MCF 10A (cell line): ENCODE measurements at regions not wholly inside any gene's neighbourhood (a gene's known extent, or its start where the extent isn't known, plus 50 kb on each side); places are given as distances from the start of the nearest gene placed in this dataset.

Experiments used
- BruUV-seq: library from RNA; stranded (reverse); fragments of 400-500 nt; replicated peaks from 2 replicates; lab custom pipeline; 2021; lab: Mats Ljungman, UMichigan
- CTCF ChIA-PET: fragments of 300-600 bp; sonication (Branson Sonifier 250); formaldehyde crosslinking; extraction: SDS; loops from one replicate; lab custom pipeline; 2021; ENCODE audit warnings: antibody characterized with exemption, inconsistent platforms; lab: Yijun Ruan, JAX
- POLR2A ChIA-PET: fragments of 300-600, 350-650 bp; sonication (Branson Sonifier 250); formaldehyde crosslinking; extraction: SDS; loops from one replicate; lab custom pipeline; 2020; ENCODE audit warnings: antibody characterized with exemption, inconsistent platforms; lab: Yijun Ruan, JAX
- DNase-seq: peaks from one replicate; pipeline ENCODE4 v3.0.0-alpha.2; 2018; ENCODE audit not compliant: unreplicated experiment
- H3K27ac Mint-ChIP-seq: one replicate; pipeline ENCODE4 v1.8.0; 2022; ENCODE audit warnings: mild to moderate bottlenecking, low read depth, mixed read lengths; ENCODE audit not compliant: unreplicated experiment
- H3K27me3 Mint-ChIP-seq: one replicate; pipeline ENCODE4 v1.8.0; 2022; ENCODE audit warnings: mixed read lengths; ENCODE audit not compliant: insufficient read depth, unreplicated experiment
- H3K36me3 Mint-ChIP-seq: one replicate; pipeline ENCODE4 v1.8.0; 2022; ENCODE audit warnings: mild to moderate bottlenecking, moderate library complexity, mixed read lengths; ENCODE audit not compliant: insufficient read depth, unreplicated experiment
- H3K4me1 Mint-ChIP-seq: one replicate; pipeline ENCODE4 v1.8.0; 2022; ENCODE audit warnings: mixed read lengths; ENCODE audit not compliant: insufficient read depth, unreplicated experiment
- H3K4me3 Mint-ChIP-seq: one replicate; pipeline ENCODE4 v1.8.0; 2022; ENCODE audit warnings: mild to moderate bottlenecking, moderate library complexity, mixed read lengths; ENCODE audit not compliant: unreplicated experiment
- H3K9me3 Mint-ChIP-seq: one replicate; pipeline ENCODE4 v1.8.0; 2022; ENCODE audit warnings: mixed read lengths; ENCODE audit not compliant: unreplicated experiment
- CTCF ChIP-seq: fragments of 200-600 bp; IDR thresholded peaks from one replicate; pipeline ENCODE4 v1.8.0; 2022; ENCODE audit warnings: antibody characterized with exemption, mild to moderate bottlenecking; ENCODE audit not compliant: unreplicated experiment
- intact Hi-C: fragments of 100-400 bp; cut with micrococcal nuclease; formaldehyde crosslinking; loops from 2 replicates; pipeline ENCODE4 v1.14.1; 2022

GRCh38 chr6:102798636-102799035 is 1405.1 kb downstream of the GRIK2 start:
- Mint-ChIP-seq H3K4me3 (no peak overlapping the region), H3K9me3 (no peaks in the 10 kb centered on the region), H3K36me3 (no peaks in the 10 kb centered on the region), H3K27ac (no peak overlapping the region), H3K4me1 (no peaks in the 10 kb centered on the region), H3K27me3 (no peaks in the 10 kb centered on the region)
- no peak for DNase-seq
- no TSS peak for BruUV-seq
- CTCF ChIA-PET, result no interaction called here
- POLR2A ChIA-PET, result no interaction called here
- no peak for TF ChIP-seq CTCF
- intact Hi-C loops, result no loop called here

- CTCF ChIA-PET, result no interaction called here
- POLR2A ChIA-PET, result no interaction called here
Measured at GRCh38 chr6:102793752-102794151, 1400.2 kb downstream of the GRIK2 start.

GRCh38 chr6:102774326-102774725 is 1380.8 kb downstream of the GRIK2 start:
- POLR2A ChIA-PET, result no interaction called here
- no TSS peak for BruUV-seq

More at GRCh38 chr6:102793752-102794151, 1400.2 kb downstream of the GRIK2 start:
- Mint-ChIP-seq H3K27me3 (no peaks in the 10 kb centered on the region), H3K4me3 (no peak overlapping the region), H3K9me3 (no peaks in the 10 kb centered on the region), H3K36me3 (no peaks in the 10 kb centered on the region), H3K27ac (no peak overlapping the region), H3K4me1 (no peaks in the 10 kb centered on the region)
- no TSS peak for BruUV-seq
- intact Hi-C loops, result no loop called here
- no peak for TF ChIP-seq CTCF
- DNase-seq, result no peak

GRCh38 chr6:102773636-102774035 is 1380.1 kb downstream of the GRIK2 start:
- Mint-ChIP-seq H3K9me3 (peaks cover 5% of the 10 kb centered on the region), H3K27ac (no peak overlapping the region), H3K27me3 (no peaks in the 10 kb centered on the region), H3K4me1 (no peaks in the 10 kb centered on the region), H3K36me3 (no peaks in the 10 kb centered on the region), H3K4me3 (no peak overlapping the region)
- CTCF ChIA-PET, result no interaction called here
- no peak for TF ChIP-seq CTCF
- intact Hi-C loops, result no loop called here
- BruUV-seq, result no TSS peak
- POLR2A ChIA-PET, result no interaction called here
- DNase-seq, result no peak

More at GRCh38 chr6:102774326-102774725, 1380.8 kb downstream of the GRIK2 start:
- DNase-seq, result no peak
- no peaks in the 10 kb centered on the region for H3K9me3 Mint-ChIP-seq
- no peaks in the 10 kb centered on the region for H3K27me3 Mint-ChIP-seq
- TF ChIP-seq CTCF, result no peak
- intact Hi-C loops, result no loop called here
- no peaks in the 10 kb centered on the region for H3K4me1 Mint-ChIP-seq
- H3K4me3 Mint-ChIP-seq, result no peak overlapping the region
- CTCF ChIA-PET, result no interaction called here
- H3K27ac Mint-ChIP-seq, result no peak overlapping the region
- H3K36me3 Mint-ChIP-seq, result no peaks in the 10 kb centered on the region
